GM12878 (cell line): ENCODE measurements at regions not wholly inside any gene's neighbourhood (a gene's known extent, or its start where the extent isn't known, plus 50 kb on each side); places are given as distances from the start of the nearest gene placed in this dataset.

Experiments used
- ATAC-seq: fragments of 200-7000 bp; cut with Tn5 transposase; 3 replicates; pipeline ENCODE4 v1.9.1; 2020; ENCODE audit warnings: mild to moderate bottlenecking, moderate library complexity
- BruUV-seq: library from RNA; stranded (reverse); fragments of 400-500 nt; replicated peaks from 2 replicates; lab custom pipeline; 2021; lab: Mats Ljungman, UMichigan
- CTCF ChIA-PET: fragments of 300-600 bp; sonication (Branson Sonifier 250); formaldehyde crosslinking; extraction: SDS; loops from one replicate; lab custom pipeline; 2021; ENCODE audit warnings: inconsistent platforms; lab: Yijun Ruan, JAX
- POLR2A ChIA-PET: fragments of 350-600 bp; formaldehyde crosslinking; extraction: SDS; loops from one replicate; lab custom pipeline; 2021; ENCODE audit warnings: inconsistent platforms; lab: Charles Lee
- RAD21 ChIA-PET: fragments of 300-600 bp; sonication (Branson Sonifier 250); formaldehyde crosslinking; loops from one replicate; lab custom pipeline; 2023; ENCODE audit warnings: antibody characterized with exemption; ENCODE audit not compliant: unreplicated experiment; lab: Charles Lee
- SMC1A ChIA-PET: fragments of 300-600 bp; sonication (Branson Sonifier 250); formaldehyde crosslinking; loops from one replicate; lab custom pipeline; 2023; ENCODE audit not compliant: unreplicated experiment, uncharacterized antibody; lab: Charles Lee
- DNase-seq: peaks from one replicate; pipeline ENCODE4 v3.0.0-alpha.2; 2011; ENCODE audit warnings: low read depth, low spot score
- FAIRE-seq: peaks from 3 replicates; lab custom pipeline; 2011; peaks lifted over from hg19 to GRCh38; lab: Jason Lieb, UNC
- H2AFZ ChIP-seq: 2 replicates; pipeline ENCODE4 v1.6.0; 2011; ENCODE audit warnings: low read depth, low read length, control low read depth; ENCODE audit not compliant: control insufficient read depth
- H3K27ac ChIP-seq: 2 replicates; pipeline ENCODE4 v1.5.1; 2011; ENCODE audit warnings: control low read depth; ENCODE audit not compliant: control insufficient read depth, insufficient read depth
- H3K27me3 ChIP-seq, 2 experiments: replicated peaks in 1 of 2; 2 replicates each; pipeline versions ENCODE4 v1.6.0 to v1.6.1; 2011; ENCODE audit warnings: low read length in 1 of 2; ENCODE audit not compliant: control insufficient read depth in 2 of 2, insufficient read depth in 2 of 2
- H3K36me3 ChIP-seq, 2 experiments: 2 replicates each; pipeline ENCODE4 v1.5.1; 2011; ENCODE audit warnings: low read length in 1 of 2; ENCODE audit not compliant: control insufficient read depth in 2 of 2, insufficient read depth in 2 of 2
- H3K4me1 ChIP-seq: 2 replicates; pipeline ENCODE4 v1.6.1; 2011; ENCODE audit warnings: mild to moderate bottlenecking, low read length, moderate library complexity, mixed read lengths; ENCODE audit not compliant: control insufficient read depth, insufficient read depth
- H3K4me2 ChIP-seq: 2 replicates; pipeline ENCODE4 v1.6.0; 2011; ENCODE audit warnings: control low read depth; ENCODE audit not compliant: control insufficient read depth, insufficient read depth
- H3K4me3 ChIP-seq: fragments of 200-600 bp; sonication (generic); 2 replicates; pipeline ENCODE4 v1.5.1; 2016
- H3K79me2 ChIP-seq: 2 replicates; pipeline ENCODE4 v1.6.0; 2011; ENCODE audit warnings: low read length; ENCODE audit not compliant: control insufficient read depth, insufficient read depth
- H3K9ac ChIP-seq: 2 replicates; pipeline ENCODE4 v1.8.0; 2011; ENCODE audit warnings: low read length, control low read depth, mixed read lengths; ENCODE audit not compliant: control insufficient read depth, insufficient read depth
- H3K9me3 ChIP-seq: replicated peaks from 3 replicates; pipeline ENCODE4 v1.5.1; 2011; ENCODE audit warnings: mild to moderate bottlenecking, low read length; ENCODE audit not compliant: control insufficient read depth, insufficient read depth
- H4K20me1 ChIP-seq: 2 replicates; pipeline ENCODE4 v1.6.0; 2011; ENCODE audit not compliant: control insufficient read depth, insufficient read depth
- CREM ChIP-seq: IDR thresholded peaks from 2 replicates; pipeline ENCODE4 v1.6.1; 2014; ENCODE audit warnings: antibody characterized with exemption, low read depth
- FOXM1 ChIP-seq: IDR thresholded peaks from 2 replicates; pipeline ENCODE4 v1.6.1; 2012; ENCODE audit warnings: low read depth, mild to moderate bottlenecking, inconsistent platforms, low read length, moderate library complexity
- MEF2B ChIP-seq: fragments of 450-650 bp; IDR thresholded peaks from 2 replicates; pipeline ENCODE4 v1.6.1; 2018; ENCODE audit warnings: mild to moderate bottlenecking, moderate library complexity; ENCODE audit not compliant: partially characterized antibody, poor library complexity, severe bottlenecking
- NBN ChIP-seq: fragments of 450-650 bp; IDR thresholded peaks from 2 replicates; pipeline ENCODE4 v1.6.1; 2016
- PAX8 ChIP-seq: fragments of 450-650 bp; IDR thresholded peaks from 2 replicates; pipeline ENCODE4 v1.6.1; 2017; ENCODE audit warnings: mild to moderate bottlenecking, moderate library complexity
- RAD21 ChIP-seq: IDR thresholded peaks from 2 replicates; pipeline ENCODE4 v1.6.1; 2011; ENCODE audit warnings: mild to moderate bottlenecking, low read depth, low read length, moderate library complexity; ENCODE audit not compliant: insufficient read depth
- RCOR1 ChIP-seq: conservative IDR thresholded peaks from 2 replicates; pipeline ENCODE4 v1.6.1; 2012; ENCODE audit warnings: low read depth, low read length, improper control_type of control experiment
- RELA ChIP-seq: fragments of 450-650 bp; IDR thresholded peaks from 2 replicates; pipeline ENCODE4 v1.8.0; 2014; ENCODE audit warnings: borderline replicate concordance; ENCODE audit not compliant: partially characterized antibody
- SP1 ChIP-seq: IDR thresholded peaks from one replicate; pipeline ENCODE4 v1.6.1; 2011; ENCODE audit warnings: low read depth, low read length
- SUZ12 ChIP-seq: fragments of 200-600 bp; sonication (generic); IDR thresholded peaks from one replicate; pipeline ENCODE4 v1.6.1; 2018; ENCODE audit warnings: antibody characterized with exemption, mild to moderate bottlenecking; ENCODE audit not compliant: unreplicated experiment
- TCF7 ChIP-seq: IDR thresholded peaks from 2 replicates; pipeline ENCODE4 v1.6.1; 2014; ENCODE audit warnings: antibody characterized with exemption, borderline replicate concordance
- WGBS: methylation state at CpG from one replicate; pipeline ENCODE4 v1.1.6; 2016; ENCODE audit warnings: low lambda C conversion rate; ENCODE audit not compliant: insufficient replicate concordance, insufficient coverage; ENCODE audit errors: missing lambda C conversion rate; 5-methylcytosine and 5-hydroxymethylcytosine counted together
- in situ Hi-C: fragments of 300-500 bp; cut with MboI; formaldehyde crosslinking; loops from 9 replicates; pipeline ENCODE4 v1.14.3; 2018; ENCODE audit warnings: mixed read lengths
- intact Hi-C: fragments of 100-400 bp; cut with micrococcal nuclease; formaldehyde crosslinking; loops from one replicate; pipeline ENCODE4 v1.14.2; 2022; ENCODE audit not compliant: unreplicated experiment
- TF ChIP-seq, protein P1 (sequence below): fragments of 450-650 bp; IDR thresholded peaks from 2 replicates; pipeline ENCODE4 v1.6.1; 2016; ENCODE audit warnings: mild to moderate bottlenecking, moderate library complexity, borderline replicate concordance
- TF ChIP-seq, protein P2 (sequence below): fragments of 450-650 bp; IDR thresholded peaks from 2 replicates; pipeline ENCODE4 v1.6.1; 2017; ENCODE audit warnings: mild to moderate bottlenecking

DNA sequence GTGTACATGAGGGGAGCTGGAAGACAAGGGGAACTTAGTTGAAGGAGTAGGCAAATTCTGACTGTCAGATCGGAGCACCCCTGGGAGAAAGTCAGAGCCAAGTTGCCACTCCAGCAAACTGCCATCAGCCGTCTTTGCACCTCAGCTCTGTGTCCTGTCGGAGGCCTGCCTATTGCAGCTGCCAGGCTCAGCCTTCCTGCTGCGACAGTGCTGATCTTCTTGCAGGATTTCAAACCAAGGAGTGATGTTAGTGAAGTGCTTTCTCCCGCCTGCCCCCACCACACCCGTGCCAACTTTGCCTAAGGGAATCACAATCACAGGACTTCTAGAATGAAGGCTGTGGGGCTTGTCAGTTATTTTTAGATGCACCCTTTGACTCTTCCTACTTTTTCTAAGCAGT is 185.3 kb downstream of the KIT start:
- H3K4me2 ChIP-seq = no peak overlapping the region
- in situ Hi-C loops (no loop called here), intact Hi-C loops (loop anchor here (5.0 kb wide), 1 partner anchor 521 kb away; no protein-coding TSS in a partner anchor)
- ChIA-PET POLR2A (no interaction called here), SMC1A (no interaction called here), RAD21 (no interaction called here), CTCF (no interaction called here)
- TF ChIP-seq SP1 = no peak
- no peak for TF ChIP-seq RCOR1
- H3K36me3 ChIP-seq = no peaks in the 10 kb centered on the region
- no peak overlapping the region for H2AFZ ChIP-seq
- WGBS = 37% methylated on average over 6 of the region's 6 CpGs
- H3K9me3 ChIP-seq = no peaks in the 10 kb centered on the region
- no peak for ATAC-seq
- no peak for DNase-seq
- no peak overlapping the region for H3K9ac ChIP-seq
- no peak for FAIRE-seq
- H3K27me3 ChIP-seq = no peaks in the 10 kb centered on the region
- no TSS peak for BruUV-seq
- H4K20me1 ChIP-seq = no peaks in the 10 kb centered on the region
- H3K79me2 ChIP-seq = no peaks in the 10 kb centered on the region
- no peaks in the 10 kb centered on the region for H3K4me1 ChIP-seq
- H3K4me3 ChIP-seq = no peak overlapping the region
- no peak overlapping the region for H3K27ac ChIP-seq

DNA sequence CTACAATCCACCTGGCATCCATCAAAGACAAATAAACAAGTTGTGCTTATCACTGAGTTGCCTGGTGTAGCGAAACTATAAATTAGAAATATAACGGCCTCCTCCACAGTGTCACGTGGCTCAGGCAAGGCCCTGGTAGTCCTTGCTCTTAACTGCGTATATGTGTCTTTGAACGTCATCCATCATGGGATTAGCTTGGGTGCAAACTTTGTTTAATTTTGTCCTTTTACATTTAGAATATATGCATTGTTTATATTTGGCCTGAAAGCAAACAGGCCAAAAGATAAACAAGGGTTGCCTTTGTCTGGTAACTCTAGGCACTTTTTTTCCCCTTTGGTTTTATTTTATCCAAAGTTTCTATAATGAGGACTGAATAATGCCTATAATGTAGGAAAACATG is 184.9 kb downstream of the KIT start:
- H3K4me2 ChIP-seq = no peak overlapping the region
- FAIRE-seq (no peak), ATAC-seq (no peak), DNase-seq (no peak)
- 47% methylated on average over 5 of the region's 5 CpGs for WGBS
- no peaks in the 10 kb centered on the region for H3K27me3 ChIP-seq
- no TSS peak for BruUV-seq
- no peaks in the 10 kb centered on the region for H3K4me1 ChIP-seq
- no peaks in the 10 kb centered on the region for H3K79me2 ChIP-seq
- no peak overlapping the region for H3K9ac ChIP-seq
- ChIA-PET RAD21 (no interaction called here), CTCF (no interaction called here), SMC1A (no interaction called here), POLR2A (no interaction called here)
- H3K9me3 ChIP-seq = no peaks in the 10 kb centered on the region
- no peak overlapping the region for H3K4me3 ChIP-seq
- in situ Hi-C loops (no loop called here), intact Hi-C loops (loop anchor here (5.0 kb wide), 1 partner anchor 520 kb away; no protein-coding TSS in a partner anchor)
- H2AFZ ChIP-seq = no peak overlapping the region
- no peak overlapping the region for H3K27ac ChIP-seq
- H4K20me1 ChIP-seq = no peaks in the 10 kb centered on the region
- H3K36me3 ChIP-seq = no peaks in the 10 kb centered on the region
- TF ChIP-seq NBN (no peak), RAD21 (no peak), FOXM1 (no peak), RELA (no peak), MEF2B (no peak), TCF7 (no peak), SUZ12 (no peak), PAX8 (no peak), CREM (no peak)
- TF ChIP-seq, protein P1, sequence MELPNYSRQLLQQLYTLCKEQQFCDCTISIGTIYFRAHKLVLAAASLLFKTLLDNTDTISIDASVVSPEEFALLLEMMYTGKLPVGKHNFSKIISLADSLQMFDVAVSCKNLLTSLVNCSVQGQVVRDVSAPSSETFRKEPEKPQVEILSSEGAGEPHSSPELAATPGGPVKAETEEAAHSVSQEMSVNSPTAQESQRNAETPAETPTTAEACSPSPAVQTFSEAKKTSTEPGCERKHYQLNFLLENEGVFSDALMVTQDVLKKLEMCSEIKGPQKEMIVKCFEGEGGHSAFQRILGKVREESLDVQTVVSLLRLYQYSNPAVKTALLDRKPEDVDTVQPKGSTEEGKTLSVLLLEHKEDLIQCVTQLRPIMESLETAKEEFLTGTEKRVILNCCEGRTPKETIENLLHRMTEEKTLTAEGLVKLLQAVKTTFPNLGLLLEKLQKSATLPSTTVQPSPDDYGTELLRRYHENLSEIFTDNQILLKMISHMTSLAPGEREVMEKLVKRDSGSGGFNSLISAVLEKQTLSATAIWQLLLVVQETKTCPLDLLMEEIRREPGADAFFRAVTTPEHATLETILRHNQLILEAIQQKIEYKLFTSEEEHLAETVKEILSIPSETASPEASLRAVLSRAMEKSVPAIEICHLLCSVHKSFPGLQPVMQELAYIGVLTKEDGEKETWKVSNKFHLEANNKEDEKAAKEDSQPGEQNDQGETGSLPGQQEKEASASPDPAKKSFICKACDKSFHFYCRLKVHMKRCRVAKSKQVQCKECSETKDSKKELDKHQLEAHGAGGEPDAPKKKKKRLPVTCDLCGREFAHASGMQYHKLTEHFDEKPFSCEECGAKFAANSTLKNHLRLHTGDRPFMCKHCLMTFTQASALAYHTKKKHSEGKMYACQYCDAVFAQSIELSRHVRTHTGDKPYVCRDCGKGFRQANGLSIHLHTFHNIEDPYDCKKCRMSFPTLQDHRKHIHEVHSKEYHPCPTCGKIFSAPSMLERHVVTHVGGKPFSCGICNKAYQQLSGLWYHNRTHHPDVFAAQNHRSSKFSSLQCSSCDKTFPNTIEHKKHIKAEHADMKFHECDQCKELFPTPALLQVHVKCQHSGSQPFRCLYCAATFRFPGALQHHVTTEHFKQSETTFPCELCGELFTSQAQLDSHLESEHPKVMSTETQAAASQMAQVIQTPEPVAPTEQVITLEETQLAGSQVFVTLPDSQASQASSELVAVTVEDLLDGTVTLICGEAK = no peak
- TF ChIP-seq, protein P2, sequence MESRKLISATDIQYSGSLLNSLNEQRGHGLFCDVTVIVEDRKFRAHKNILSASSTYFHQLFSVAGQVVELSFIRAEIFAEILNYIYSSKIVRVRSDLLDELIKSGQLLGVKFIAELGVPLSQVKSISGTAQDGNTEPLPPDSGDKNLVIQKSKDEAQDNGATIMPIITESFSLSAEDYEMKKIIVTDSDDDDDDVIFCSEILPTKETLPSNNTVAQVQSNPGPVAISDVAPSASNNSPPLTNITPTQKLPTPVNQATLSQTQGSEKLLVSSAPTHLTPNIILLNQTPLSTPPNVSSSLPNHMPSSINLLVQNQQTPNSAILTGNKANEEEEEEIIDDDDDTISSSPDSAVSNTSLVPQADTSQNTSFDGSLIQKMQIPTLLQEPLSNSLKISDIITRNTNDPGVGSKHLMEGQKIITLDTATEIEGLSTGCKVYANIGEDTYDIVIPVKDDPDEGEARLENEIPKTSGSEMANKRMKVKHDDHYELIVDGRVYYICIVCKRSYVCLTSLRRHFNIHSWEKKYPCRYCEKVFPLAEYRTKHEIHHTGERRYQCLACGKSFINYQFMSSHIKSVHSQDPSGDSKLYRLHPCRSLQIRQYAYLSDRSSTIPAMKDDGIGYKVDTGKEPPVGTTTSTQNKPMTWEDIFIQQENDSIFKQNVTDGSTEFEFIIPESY = no peak
